ENCODE measurements at regions not wholly inside any gene's neighbourhood (a gene's known extent, or its start where the extent isn't known, plus 50 kb on each side); places are given as distances from the start of the nearest gene placed in this dataset.

- H3K4me3 ChIP-seq, result no peak overlapping the region
- H3K36me3 ChIP-seq, result no peaks in the 10 kb centered on the region
- DNase-seq, result no peak
- no peaks in the 10 kb centered on the region for H3K4me1 ChIP-seq
- no peaks in the 10 kb centered on the region for H3K27me3 ChIP-seq (ENCODE audit: low read depth)
- no peak for TF ChIP-seq CTCF (IDR thresholded peaks at IDR 0.05)
- no peaks in the 10 kb centered on the region for H3K9me3 ChIP-seq
- intact Hi-C loops (cut with DNase I), result no loop called here
- H3K27ac ChIP-seq, result no peak overlapping the region
- ATAC-seq, result no peak
These were observed 486.7 kb downstream of the FAM181B start for GRCh38 chr11:82246926-82247325.

GRCh38 chr11:82239498-82239897 is 494.2 kb downstream of the FAM181B start:
- Histone ChIP-seq H3K4me3 (no peak overlapping the region), H3K27ac (no peak overlapping the region), H3K4me1 (no peaks in the 10 kb centered on the region), H3K27me3 (ENCODE audit: low read depth) (no peaks in the 10 kb centered on the region), H3K9me3 (no peaks in the 10 kb centered on the region), H3K36me3 (no peaks in the 10 kb centered on the region)
- intact Hi-C loops (cut with DNase I), result no loop called here
- DNase-seq (no peak), ATAC-seq (no peak)
- no peak for TF ChIP-seq CTCF (IDR thresholded peaks at IDR 0.05)

GRCh38 chr11:82234256-82234655 is 499.4 kb downstream of the FAM181B start:
- Histone ChIP-seq H3K27ac (no peak overlapping the region), H3K9me3 (no peaks in the 10 kb centered on the region), H3K4me1 (no peaks in the 10 kb centered on the region), H3K27me3 (ENCODE audit: low read depth) (no peaks in the 10 kb centered on the region), H3K36me3 (no peaks in the 10 kb centered on the region), H3K4me3 (no peak overlapping the region)
- DNase-seq, result no peak
- intact Hi-C loops (cut with DNase I), result no loop called here
- TF ChIP-seq CTCF (IDR thresholded peaks at IDR 0.05), result no peak
- ATAC-seq, result no peak

- Histone ChIP-seq H3K4me3 (no peak overlapping the region), H3K9me3 (no peaks in the 10 kb centered on the region), H3K36me3 (no peaks in the 10 kb centered on the region), H3K27ac (no peak overlapping the region), H3K27me3 (ENCODE audit: low read depth) (no peaks in the 10 kb centered on the region), H3K4me1 (no peaks in the 10 kb centered on the region)
- no peak for ATAC-seq
- no peak for TF ChIP-seq CTCF (IDR thresholded peaks at IDR 0.05)
- intact Hi-C loops (cut with DNase I), result no loop called here
- DNase-seq, result no peak
These were observed 500.5 kb downstream of the FAM181B start for GRCh38 chr11:82233201-82233600.

GRCh38 chr11:82229341-82229740 is 504.3 kb downstream of the FAM181B start:
- Histone ChIP-seq H3K9me3 (no peaks in the 10 kb centered on the region), H3K4me3 (no peak overlapping the region), H3K4me1 (no peaks in the 10 kb centered on the region), H3K27ac (no peak overlapping the region), H3K27me3 (ENCODE audit: low read depth) (no peaks in the 10 kb centered on the region), H3K36me3 (no peaks in the 10 kb centered on the region)
- intact Hi-C loops (cut with DNase I), result loop anchor here (5.0 kb wide), 1 partner anchor 587 kb away; no protein-coding TSS in a partner anchor
- ATAC-seq, result no peak
- no peak for TF ChIP-seq CTCF (IDR thresholded peaks at IDR 0.05)
- no peak for DNase-seq

- no peak for TF ChIP-seq CTCF (IDR thresholded peaks at IDR 0.05)
- ATAC-seq, result no peak
- intact Hi-C loops (cut with DNase I), result loop anchor here (5.0 kb wide), 1 partner anchor 584 kb away; no protein-coding TSS in a partner anchor
These were observed 507.7 kb downstream of the FAM181B start for GRCh38 chr11:82225930-82226329.

More at GRCh38 chr11:82225930-82226329, 507.7 kb downstream of the FAM181B start:
- Histone ChIP-seq H3K36me3 (no peaks in the 10 kb centered on the region), H3K9me3 (no peaks in the 10 kb centered on the region), H3K27me3 (ENCODE audit: low read depth) (no peaks in the 10 kb centered on the region), H3K4me1 (no peaks in the 10 kb centered on the region), H3K27ac (no peak overlapping the region), H3K4me3 (no peak overlapping the region)
- no peak for DNase-seq

Data from lower lobe of right lung (tissue), 2 donors.